ENCODE measurements at regions not wholly inside any gene's neighbourhood (a gene's known extent, or its start where the extent isn't known, plus 50 kb on each side); places are given as distances from the start of the nearest gene placed in this dataset.

DNA sequence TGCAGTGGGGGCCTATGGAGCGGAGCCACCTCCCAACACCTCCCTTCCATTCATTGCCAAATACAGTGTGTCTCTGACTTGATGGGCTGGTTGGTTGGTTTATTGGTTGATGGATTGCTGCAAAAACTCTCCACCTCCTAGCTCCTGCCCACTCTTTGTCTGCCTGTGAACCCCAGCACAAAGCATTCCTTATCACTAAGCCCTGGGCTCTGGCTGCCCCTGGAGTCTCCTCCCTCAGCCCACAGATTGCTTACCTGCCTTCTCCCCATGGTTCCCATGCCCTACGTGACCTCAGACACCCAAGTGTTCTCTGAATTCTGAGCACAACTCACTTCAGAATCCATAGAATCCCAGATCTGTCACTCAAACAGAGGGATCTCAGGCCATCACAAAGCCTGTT, 139.1 kb upstream of the TPM1 start:
- Histone ChIP-seq H4K20me1 (ENCODE audit: insufficient read depth, poor library complexity, severe bottlenecking) (no peaks in the 10 kb centered on the region), H3K36me3 (replicated peaks; ENCODE audit: insufficient read depth, low read depth) (no peaks in the 10 kb centered on the region), H3K4me2 (no peak overlapping the region), H3K79me2 (no peaks in the 10 kb centered on the region), H3K4me1 (ENCODE audit: insufficient read depth) (no peaks in the 10 kb centered on the region), H3K27me3 (no peaks in the 10 kb centered on the region), H3K4me3 (no peak overlapping the region), H2AFZ (no peak overlapping the region), H3K9me3 (ENCODE audit: low read depth) (no peaks in the 10 kb centered on the region), H3K27ac (no peak overlapping the region), H3K9me2 (replicated peaks; ENCODE audit: insufficient read depth) (no peaks in the 10 kb centered on the region)
- WGBS (ENCODE audit: low lambda C conversion rate, missing lambda C conversion rate): 76% methylated on average over 2 of the region's 2 CpGs
- DNase-seq (ENCODE audit: low spot score): no peak
- no peak for TF ChIP-seq CTCF (IDR thresholded peaks at IDR 0.05; ENCODE audit: poor library complexity)
- no peak for TF ChIP-seq EZH2phosphoT487 (IDR thresholded peaks at IDR 0.05; ENCODE audit: low read depth, severe bottlenecking, unreplicated experiment)
- no peak for TF ChIP-seq EZH2 (IDR thresholded peaks at IDR 0.05; ENCODE audit: borderline replicate concordance)

GRCh38 chr15:62904041-62904910, 138.3 kb upstream of the TPM1 start:
- Histone ChIP-seq H3K27me3 (no peaks in the 10 kb centered on the region), H3K4me1 (ENCODE audit: insufficient read depth) (no peaks in the 10 kb centered on the region), H3K79me2 (no peaks in the 10 kb centered on the region), H3K4me2 (no peak overlapping the region), H3K36me3 (replicated peaks; ENCODE audit: insufficient read depth, low read depth) (no peaks in the 10 kb centered on the region), H3K9me3 (ENCODE audit: low read depth) (no peaks in the 10 kb centered on the region), H4K20me1 (ENCODE audit: insufficient read depth, poor library complexity, severe bottlenecking) (no peaks in the 10 kb centered on the region), H3K9me2 (replicated peaks; ENCODE audit: insufficient read depth) (no peaks in the 10 kb centered on the region), H2AFZ (no peak overlapping the region), H3K4me3 (no peak overlapping the region), H3K27ac (no peak overlapping the region)
- 73% methylated on average over 8 of the region's 8 CpGs for WGBS (ENCODE audit: low lambda C conversion rate, missing lambda C conversion rate)
- TF ChIP-seq CTCF (IDR thresholded peaks at IDR 0.05; ENCODE audit: poor library complexity) (no peak), EZH2 (IDR thresholded peaks at IDR 0.05; ENCODE audit: borderline replicate concordance) (no peak), EZH2phosphoT487 (IDR thresholded peaks at IDR 0.05; ENCODE audit: low read depth, severe bottlenecking, unreplicated experiment) (no peak)
- no peak for DNase-seq (ENCODE audit: low spot score)

GRCh38 chr15:62906627-62907026, 135.9 kb upstream of the TPM1 start:
- no peak overlapping the region for H3K27ac ChIP-seq
- DNase-seq (ENCODE audit: low spot score): no peak
- WGBS (ENCODE audit: low lambda C conversion rate, missing lambda C conversion rate): 83% methylated on average over 6 of the region's 6 CpGs

More at GRCh38 chr15:62906627-62907026, 135.9 kb upstream of the TPM1 start:
- Histone ChIP-seq H3K9me3 (ENCODE audit: low read depth) (no peaks in the 10 kb centered on the region), H4K20me1 (ENCODE audit: insufficient read depth, poor library complexity, severe bottlenecking) (no peaks in the 10 kb centered on the region), H3K4me3 (no peak overlapping the region), H3K27me3 (no peaks in the 10 kb centered on the region), H2AFZ (no peak overlapping the region), H3K4me2 (no peak overlapping the region), H3K9me2 (replicated peaks; ENCODE audit: insufficient read depth) (no peaks in the 10 kb centered on the region), H3K79me2 (no peaks in the 10 kb centered on the region), H3K4me1 (ENCODE audit: insufficient read depth) (no peaks in the 10 kb centered on the region), H3K36me3 (replicated peaks; ENCODE audit: insufficient read depth, low read depth) (no peaks in the 10 kb centered on the region)
- TF ChIP-seq EZH2phosphoT487 (IDR thresholded peaks at IDR 0.05; ENCODE audit: low read depth, severe bottlenecking, unreplicated experiment): no peak
- no peak for TF ChIP-seq EZH2 (IDR thresholded peaks at IDR 0.05; ENCODE audit: borderline replicate concordance)
- TF ChIP-seq CTCF (IDR thresholded peaks at IDR 0.05; ENCODE audit: poor library complexity): no peak
